K562 (cell line): ENCODE measurements at regions not wholly inside any gene's neighbourhood (a gene's known extent, or its start where the extent isn't known, plus 50 kb on each side); places are given as distances from the start of the nearest gene placed in this dataset.

Experiments
- ATAC-seq: fragments of 200-7000 bp; cut with Tn5 transposase; 3 replicates; pipeline ENCODE4 v1.9.1; 2020; ENCODE audit warnings: moderate library complexity
- BruUV-seq: library from RNA; stranded (reverse); fragments of 400-500 nt; replicated peaks from 2 replicates; lab custom pipeline; 2021; lab: Mats Ljungman, UMichigan
- CTCF ChIA-PET: fragments of 300-600 bp; formaldehyde crosslinking; extraction: SDS; loops from one replicate; lab custom pipeline; 2021; ENCODE audit warnings: low intra/inter-chr PET ratio; lab: Yijun Ruan, JAX
- POLR2A ChIA-PET: fragments of 300-600, 350-650 bp; sonication (Branson Sonifier 250); formaldehyde crosslinking; extraction: SDS; loops from one replicate; lab custom pipeline; 2021; ENCODE audit warnings: antibody characterized with exemption, inconsistent platforms; lab: Yijun Ruan, JAX
- DNase-seq, 4 experiments: peaks; one replicate each; pipeline versions ENCODE4 v3.0.0 to v3.0.0-alpha.2; 2011 to 2018; ENCODE audit warnings: low spot score in 3 of 4, mixed read lengths in 3 of 4; ENCODE audit errors: extremely low read depth in 1 of 4
- FAIRE-seq: peaks from 2 replicates; lab custom pipeline; 2011; peaks lifted over from hg19 to GRCh38; lab: Jason Lieb, UNC
- H2AFZ ChIP-seq: 2 replicates; pipeline ENCODE4 v1.6.0; 2011; ENCODE audit warnings: low read depth, low read length, control low read depth, inconsistent platforms
- H3K27ac ChIP-seq: fragments of 200-600 bp; 3 replicates; pipeline ENCODE4 v1.8.0; 2011; ENCODE audit warnings: low read depth, mild to moderate bottlenecking, control low read depth, inconsistent platforms, low read length, moderate library complexity, mixed read lengths; ENCODE audit errors: extremely low read depth
- H3K27me3 ChIP-seq, 2 experiments: fragments of 300-600 bp in 1 of 2; 2 replicates in 1 of 2; 3 replicates in 1 of 2; pipeline versions ENCODE4 v1.6.0 to v1.8.0; 2011; ENCODE audit warnings: inconsistent platforms in 2 of 2, low read length in 2 of 2, mild to moderate bottlenecking in 1 of 2, mixed read lengths in 1 of 2, moderate library complexity in 1 of 2; ENCODE audit not compliant: control insufficient read depth in 2 of 2, insufficient read depth in 2 of 2
- H3K36me3 ChIP-seq: fragments of 300-600 bp; 3 replicates; pipeline ENCODE4 v1.8.0; 2011; ENCODE audit warnings: mild to moderate bottlenecking, low read length, inconsistent platforms; ENCODE audit not compliant: control insufficient read depth, insufficient read depth
- H3K4me1 ChIP-seq, 2 experiments: fragments of 200-600 bp in 1 of 2; replicated peaks in 1 of 2; 2 replicates in 1 of 2; 3 replicates in 1 of 2; pipeline versions ENCODE4 v1.5.1 to v1.8.0; 2011; ENCODE audit warnings: inconsistent platforms in 2 of 2, low read length in 2 of 2, mild to moderate bottlenecking in 1 of 2, mixed read lengths in 1 of 2, moderate library complexity in 1 of 2; ENCODE audit not compliant: control insufficient read depth in 2 of 2, insufficient read depth in 2 of 2
- H3K4me2 ChIP-seq: 2 replicates; pipeline ENCODE4 v1.6.1; 2011; ENCODE audit warnings: low read length, control low read depth, inconsistent platforms, mixed read lengths; ENCODE audit not compliant: insufficient read depth
- H3K4me3 ChIP-seq: fragments of 200-600 bp; sonication (generic), shearing (Covaris generic); 2 replicates; pipeline ENCODE4 v1.5.1; 2016; ENCODE audit warnings: control low read depth, inconsistent platforms
- H3K79me2 ChIP-seq: fragments of 200-600 bp; 3 replicates; pipeline ENCODE4 v1.8.0; 2011; ENCODE audit warnings: low read length, inconsistent platforms; ENCODE audit not compliant: control insufficient read depth, insufficient read depth
- H3K9ac ChIP-seq, 2 experiments: 2 replicates each; pipeline versions ENCODE4 v1.6.0 to v1.6.1; 2011; ENCODE audit warnings: low read depth in 2 of 2, low read length in 2 of 2, control low read depth in 1 of 2, inconsistent platforms in 1 of 2, mild to moderate bottlenecking in 1 of 2, mixed read lengths in 1 of 2; ENCODE audit not compliant: insufficient read depth in 1 of 2
- H3K9me1 ChIP-seq: one replicate; pipeline ENCODE4 v1.6.0; 2011; ENCODE audit warnings: inconsistent platforms, mild to moderate bottlenecking, low read length, moderate library complexity; ENCODE audit not compliant: control insufficient read depth, insufficient read depth
- H3K9me3 ChIP-seq: replicated peaks from 2 replicates; pipeline ENCODE4 v1.5.1; 2011; ENCODE audit warnings: low read depth, low read length, inconsistent platforms; ENCODE audit not compliant: control insufficient read depth, insufficient read depth
- H4K20me1 ChIP-seq: replicated peaks from 2 replicates; pipeline ENCODE4 v1.6.1; 2011; ENCODE audit warnings: low read length, inconsistent platforms, mixed read lengths; ENCODE audit not compliant: control insufficient read depth, insufficient read depth
- CBFA2T2 ChIP-seq: fragments of 450-650 bp; conservative IDR thresholded peaks from 2 replicates; pipeline ENCODE4 v1.6.1; 2017; ENCODE audit warnings: mild to moderate bottlenecking
- HES1 ChIP-seq: fragments of 450-650 bp; IDR thresholded peaks from 2 replicates; pipeline ENCODE4 v1.6.1; 2016; ENCODE audit warnings: low read depth, mild to moderate bottlenecking, moderate library complexity
- MCM5 ChIP-seq: fragments of 450-650 bp; IDR thresholded peaks from 2 replicates; pipeline ENCODE4 v1.6.1; 2016; ENCODE audit warnings: low read depth
- MIER1 ChIP-seq: fragments of 450-650 bp; IDR thresholded peaks from 2 replicates; pipeline ENCODE4 v1.6.1; 2016; ENCODE audit warnings: antibody characterized with exemption, mild to moderate bottlenecking, low read depth
- NR2C1 ChIP-seq, 2 experiments: fragments of 450-650 bp; IDR thresholded peaks; 2 replicates each; pipeline ENCODE4 v1.6.1; 2017; ENCODE audit warnings: mild to moderate bottlenecking in 2 of 2, antibody characterized with exemption in 1 of 2, inconsistent platforms in 1 of 2, missing compliant biosample characterization in 1 of 2, missing genetic modification characterization in 1 of 2
- POLR2A ChIP-seq: fragments of 450-650 bp; conservative IDR thresholded peaks from 2 replicates; pipeline ENCODE4 v1.6.1; 2016
- POLR2AphosphoS5 ChIP-seq: IDR thresholded peaks from 2 replicates; pipeline ENCODE4 v1.6.1; 2011; ENCODE audit warnings: mild to moderate bottlenecking, low read depth, low read length, moderate library complexity; ENCODE audit not compliant: control insufficient read depth, insufficient read depth
- SETDB1 ChIP-seq: IDR thresholded peaks from one replicate; pipeline ENCODE4 v1.6.1; 2012; ENCODE audit warnings: low read length, control low read depth, inconsistent platforms
- SREBF2 ChIP-seq: sonication (generic); formaldehyde crosslinking; IDR thresholded peaks from 2 replicates; pipeline ENCODE4 v1.4.0; 2020; ENCODE audit warnings: mild to moderate bottlenecking, missing genetic modification reagents
- TEAD2 ChIP-seq: fragments of 450-650 bp; IDR thresholded peaks from 2 replicates; pipeline ENCODE4 v1.6.1; 2016; ENCODE audit warnings: missing genetic modification characterization, control low read depth, missing compliant biosample characterization
- TRIM28 ChIP-seq: fragments of 450-650 bp; IDR thresholded peaks from 2 replicates; pipeline ENCODE4 v1.6.1; 2017
- ZNF12 ChIP-seq: sonication (generic); formaldehyde crosslinking; IDR thresholded peaks from 2 replicates; pipeline ENCODE4 v1.4.0; 2020; ENCODE audit warnings: mild to moderate bottlenecking, missing genetic modification reagents
- ZNF354B ChIP-seq: fragments of 250-450 bp; sonication (Bioruptor Pico); IDR thresholded peaks from 2 replicates; pipeline ENCODE4 v1.4.0; 2020
- ZNF75A ChIP-seq: fragments of 450-650 bp; formaldehyde crosslinking; IDR thresholded peaks from 2 replicates; pipeline ENCODE4 v1.4.0; 2020; ENCODE audit warnings: mild to moderate bottlenecking
- ZNF76 ChIP-seq: fragments of 250-450 bp; sonication (Bioruptor Pico); IDR thresholded peaks from 2 replicates; pipeline ENCODE4 v1.4.0; 2020; ENCODE audit warnings: mild to moderate bottlenecking, moderate library complexity, borderline replicate concordance
- WGBS: fragments of 100-300 bp; shearing (Covaris generic); methylation state at CpG from one replicate; pipeline ENCODE4 v1.1.6; 2016; ENCODE audit warnings: low coverage, mixed read lengths; ENCODE audit not compliant: insufficient coverage; ENCODE audit errors: missing lambda C conversion rate; 5-methylcytosine and 5-hydroxymethylcytosine counted together
- in situ Hi-C: fragments of 300-500 bp; cut with MboI; formaldehyde crosslinking; loops from 4 replicates; pipeline ENCODE4 v1.15.0; 2018; ENCODE audit warnings: inconsistent platforms, mixed read lengths
- intact Hi-C: fragments of 100-400 bp; cut with micrococcal nuclease; formaldehyde crosslinking; loops from 2 replicates; pipeline ENCODE4 v1.14.2; 2022
- TF ChIP-seq, protein P1 (sequence below): sonication (generic); formaldehyde crosslinking; IDR thresholded peaks from 2 replicates; pipeline ENCODE4 v1.8.1; 2023; ENCODE audit warnings: mild to moderate bottlenecking, missing genetic modification reagents

DNA sequence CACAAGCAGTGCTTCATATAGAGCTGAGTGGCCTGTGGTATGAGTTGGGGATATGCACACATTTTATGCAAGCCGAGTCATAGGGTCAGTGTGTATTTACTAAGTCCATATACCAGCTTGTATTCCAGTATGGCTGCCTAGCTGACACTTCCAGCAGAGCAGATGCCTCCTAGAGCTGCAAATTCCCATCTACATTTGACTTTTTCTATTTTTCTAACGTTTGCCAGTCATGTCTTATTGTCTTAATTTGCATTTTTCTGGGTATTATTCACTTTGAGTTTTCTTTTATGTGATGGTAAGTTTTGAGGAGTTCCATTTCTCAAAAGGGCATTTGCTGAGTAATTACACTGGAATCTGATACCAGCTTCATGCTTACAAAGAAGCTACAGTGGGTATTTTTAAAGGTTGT, 334.5 kb upstream of the CDH2 start:
- Histone ChIP-seq H4K20me1 (no peaks in the 10 kb centered on the region), H3K4me3 (no peak overlapping the region), H3K79me2 (no peaks in the 10 kb centered on the region), H3K9ac (no peak overlapping the region), H3K36me3 (no peaks in the 10 kb centered on the region), H3K9me1 (no peaks in the 10 kb centered on the region), H2AFZ (no peak overlapping the region), H3K9me3 (no peaks in the 10 kb centered on the region; the same call in 1 of the 2 replicates), H3K4me2 (no peak overlapping the region), H3K27ac (no peak overlapping the region), H3K27me3 (no peaks in the 10 kb centered on the region), H3K4me1 (no peaks in the 10 kb centered on the region)
- BruUV-seq, result no TSS peak
- 0% methylated on average over 2 of the region's 2 CpGs for WGBS
- ATAC-seq (no peak), FAIRE-seq (no peak), DNase-seq (no peak)
- intact Hi-C loops (no loop called here), in situ Hi-C loops (no loop called here)
- TF ChIP-seq HES1 (no peak), POLR2A (no peak), TEAD2 (no peak), POLR2AphosphoS5 (no peak), ZNF76 (no peak), SREBF2 (no peak), ZNF12 (no peak), SETDB1 (no peak), NR2C1 (IDR thresholded peaks at IDR 0.05) (no peak), NR2C1 (tag; IDR thresholded peaks at IDR 0.05) (no peak), ZNF354B (CRISPR knock-in tag) (no peak), ZNF75A (CRISPR knock-in tag) (no peak), TRIM28 (no peak), MCM5 (no peak), CBFA2T2 (no peak), MIER1 (no peak)
- TF ChIP-seq, protein P1, sequence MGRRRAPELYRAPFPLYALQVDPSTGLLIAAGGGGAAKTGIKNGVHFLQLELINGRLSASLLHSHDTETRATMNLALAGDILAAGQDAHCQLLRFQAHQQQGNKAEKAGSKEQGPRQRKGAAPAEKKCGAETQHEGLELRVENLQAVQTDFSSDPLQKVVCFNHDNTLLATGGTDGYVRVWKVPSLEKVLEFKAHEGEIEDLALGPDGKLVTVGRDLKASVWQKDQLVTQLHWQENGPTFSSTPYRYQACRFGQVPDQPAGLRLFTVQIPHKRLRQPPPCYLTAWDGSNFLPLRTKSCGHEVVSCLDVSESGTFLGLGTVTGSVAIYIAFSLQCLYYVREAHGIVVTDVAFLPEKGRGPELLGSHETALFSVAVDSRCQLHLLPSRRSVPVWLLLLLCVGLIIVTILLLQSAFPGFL, result no peak
- POLR2A ChIA-PET, result no interaction called here
- CTCF ChIA-PET, result no interaction called here
